Right renal cortex interstitium (tissue), 3 donors: ENCODE measurements at regions not wholly inside any gene's neighbourhood (a gene's known extent, or its start where the extent isn't known, plus 50 kb on each side); places are given as distances from the start of the nearest gene placed in this dataset.

ENCODE experiments used
- DNase-seq, 3 donors: peaks; one replicate each; pipeline ENCODE4 v3.0.0-alpha.2; 2013; ENCODE audit warnings: low read depth in 3 of 3, low spot score in 2 of 3

GRCh38 chr2:103264058-103264768 is 502.4 kb downstream of the TMEM182 start:
- DNase-seq, result no peak

DNA sequence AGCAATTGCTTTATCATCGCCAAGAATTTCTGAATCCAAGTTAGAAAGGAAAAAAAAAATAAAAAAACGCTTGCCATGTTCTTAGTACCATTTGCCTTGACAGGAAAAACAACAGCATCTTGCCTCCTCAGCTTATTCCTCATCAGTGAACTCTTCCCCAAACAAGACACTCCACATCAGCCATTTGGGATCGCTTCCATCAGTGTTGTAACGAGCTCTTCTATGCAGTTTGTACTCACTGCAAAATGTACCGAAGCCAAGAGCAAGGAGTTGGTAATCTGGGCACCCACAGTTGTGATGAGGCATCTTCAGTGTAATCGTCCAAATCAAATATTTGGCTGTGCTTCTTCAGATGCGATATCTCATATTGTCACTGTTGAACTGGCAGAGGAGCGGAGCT is 503.7 kb downstream of the TMEM182 start:
- no peak for DNase-seq

DNA sequence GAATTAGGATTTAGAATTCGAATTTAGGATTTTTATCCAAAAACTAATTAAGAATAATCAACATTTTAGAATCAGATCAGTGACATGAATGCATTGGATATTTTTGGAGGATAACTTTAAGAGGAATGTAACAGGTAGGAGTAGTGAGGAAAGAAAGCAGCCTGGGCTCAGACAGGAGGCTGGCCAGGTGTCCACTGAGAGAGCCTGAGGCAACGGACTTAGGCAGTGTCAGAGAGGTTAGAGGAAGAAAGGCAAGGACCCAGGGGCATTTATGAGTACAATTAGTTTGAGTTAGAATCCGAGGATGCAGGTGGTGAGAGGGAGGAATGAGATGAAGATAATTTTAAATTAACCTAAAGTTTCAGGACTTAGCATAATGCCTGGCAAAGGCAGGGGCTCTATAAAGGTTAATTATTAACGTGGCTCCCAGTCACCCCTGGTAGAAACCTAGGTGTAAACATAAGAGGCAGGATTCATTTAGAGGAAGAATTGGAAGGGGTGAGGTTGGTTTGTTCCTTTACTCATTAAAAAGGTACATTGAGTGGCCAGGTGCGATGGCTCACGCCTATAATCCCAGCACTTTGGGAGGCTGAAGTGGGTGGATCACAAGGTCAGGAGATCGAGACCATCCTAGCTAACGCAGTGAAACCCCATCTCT is 507.1 kb downstream of the TMEM182 start:
- DNase-seq, result no peak

DNA sequence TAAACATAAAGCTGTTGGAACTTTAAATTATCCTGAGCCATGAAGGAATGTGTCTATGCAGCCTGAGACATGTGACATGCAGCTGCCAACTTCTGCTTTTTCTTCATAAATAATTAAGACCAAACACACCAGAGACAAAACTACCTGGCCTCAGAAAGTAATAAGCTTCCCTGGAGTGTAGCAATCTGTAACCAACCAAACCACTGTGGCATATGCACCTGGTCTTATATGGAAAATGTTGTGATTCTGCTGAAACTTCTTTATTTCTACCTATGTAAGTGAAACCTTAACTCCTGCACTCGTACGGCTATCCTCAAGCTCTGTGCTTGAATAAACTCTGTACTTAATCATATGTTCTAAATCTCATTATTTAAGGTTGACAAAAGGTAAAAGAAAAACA is 515.0 kb downstream of the TMEM182 start:
- DNase-seq, result no peak

- no peak for DNase-seq
These were observed 522.9 kb downstream of the TMEM182 start for GRCh38 chr2:103284750-103285149.

GRCh38 chr2:103285354-103285753 is 523.5 kb downstream of the TMEM182 start:
- no peak for DNase-seq

- no peak for DNase-seq
These were observed 525.9 kb downstream of the TMEM182 start for GRCh38 chr2:103287746-103288145.

- DNase-seq, result no peak
These were observed 526.9 kb downstream of the TMEM182 start for GRCh38 chr2:103288696-103289095.

- no peak for DNase-seq
These were observed 527.4 kb downstream of the TMEM182 start for GRCh38 chr2:103289105-103289725.

DNA sequence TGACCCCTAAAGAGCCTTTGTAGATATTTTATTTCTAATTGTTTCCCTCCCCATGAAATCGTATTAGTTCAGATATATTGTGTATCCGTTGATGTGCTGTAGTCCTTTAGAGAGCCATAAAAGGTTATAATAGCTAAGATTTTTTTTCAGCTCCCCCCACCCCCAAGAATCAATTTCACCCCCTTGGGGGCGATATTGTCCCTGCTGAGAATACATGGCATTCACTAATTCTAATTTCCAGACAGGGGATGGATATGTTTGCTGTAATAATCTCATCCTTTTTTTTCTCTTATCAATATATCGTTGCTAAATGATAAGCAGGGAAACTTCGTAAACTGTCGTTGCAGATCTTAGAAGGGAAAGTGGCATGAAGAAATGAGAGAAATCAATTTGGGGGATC is 530.7 kb downstream of the TMEM182 start:
- DNase-seq, result no peak

GRCh38 chr2:103293067-103293741 is 531.4 kb downstream of the TMEM182 start:
- DNase-seq, result no peak

- no peak for DNase-seq
These were observed 531.9 kb downstream of the TMEM182 start for GRCh38 chr2:103293742-103294077.

GRCh38 chr2:103294420-103294819 is 532.6 kb downstream of the TMEM182 start:
- DNase-seq, result no peak

- no peak for DNase-seq
These were observed 533.8 kb downstream of the TMEM182 start for GRCh38 chr2:103295591-103295990.

DNA sequence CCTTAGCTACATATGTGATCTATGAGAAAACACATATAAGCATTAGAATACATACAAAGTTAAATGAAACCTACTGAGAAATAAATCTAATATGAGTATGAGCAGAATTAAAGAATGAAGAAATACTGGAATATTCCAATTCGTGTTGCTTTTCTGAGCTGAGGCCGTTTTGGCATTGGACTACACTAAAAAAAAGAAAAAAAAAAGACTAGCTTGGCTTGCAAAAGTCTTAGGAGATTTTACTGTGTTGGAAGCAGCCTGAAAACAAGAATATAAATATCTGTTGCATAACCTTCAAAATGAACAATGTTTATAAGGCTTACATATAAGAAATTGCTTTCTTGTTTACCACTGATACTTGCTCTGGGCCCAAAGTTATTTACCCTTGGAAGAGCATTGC is 562.8 kb downstream of the TMEM182 start:
- no peak for DNase-seq

DNA sequence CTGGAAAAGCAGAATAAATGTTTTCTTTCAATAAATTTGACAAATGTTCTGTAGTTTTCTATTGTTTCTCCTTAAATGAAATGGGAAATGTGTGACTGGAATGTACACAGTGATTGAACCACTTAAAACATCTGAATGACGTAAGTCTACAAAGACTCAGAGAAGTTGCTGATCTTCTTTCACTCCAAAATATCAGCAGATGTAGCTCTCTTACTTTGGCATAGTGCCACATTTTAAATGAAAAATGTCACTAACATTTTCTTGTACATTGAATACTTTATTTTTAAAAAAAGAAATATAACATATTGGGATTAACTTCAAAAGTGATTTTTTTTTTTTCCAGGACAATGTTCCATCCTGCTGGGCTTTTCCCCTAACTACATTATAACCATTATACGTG is 565.6 kb downstream of the TMEM182 start:
- DNase-seq, result no peak

GRCh38 chr2:103327966-103328365 is 566.1 kb downstream of the TMEM182 start:
- no peak for DNase-seq

- no peak for DNase-seq
These were observed 573.6 kb downstream of the TMEM182 start for GRCh38 chr2:103335403-103335802.

GRCh38 chr2:103338819-103339218 is 577.0 kb downstream of the TMEM182 start:
- DNase-seq, result no peak

GRCh38 chr2:103346780-103347179 is 584.9 kb downstream of the TMEM182 start:
- DNase-seq, result no peak

- DNase-seq, result no peak
These were observed 591.9 kb downstream of the TMEM182 start for GRCh38 chr2:103353774-103354173.

GRCh38 chr2:103355287-103355686 is 593.5 kb downstream of the TMEM182 start:
- no peak for DNase-seq
